CD8-positive, alpha-beta memory T cell (primary cell): ENCODE measurements at regions not wholly inside any gene's neighbourhood (a gene's known extent, or its start where the extent isn't known, plus 50 kb on each side); places are given as distances from the start of the nearest gene placed in this dataset.

ENCODE experiments used
- CTCF ChIA-PET: fragments of 350-600 bp; sonication (Branson Sonifier 250); formaldehyde crosslinking; loops from one replicate; lab custom pipeline; 2021; ENCODE audit warnings: antibody characterized with exemption; lab: Charles Lee
- POLR2A ChIA-PET: fragments of 350-600 bp; sonication (Branson Sonifier 250); formaldehyde crosslinking; loops from one replicate; lab custom pipeline; 2021; ENCODE audit warnings: antibody characterized with exemption; lab: Charles Lee
- DNase-seq, 5 donors: peaks; one replicate each; pipeline versions ENCODE4 v3.0.0 to v3.0.0-alpha.2; 2020 to 2022; ENCODE audit warnings: mixed read lengths in 1 of 5
- H3K27ac ChIP-seq: one replicate; pipeline ENCODE4 v1.7.0; 2013; ENCODE audit warnings: low read depth, mild to moderate bottlenecking, low read length, moderate library complexity
- H3K27me3 ChIP-seq: 2 replicates; pipeline ENCODE4 v1.7.0; 2013; ENCODE audit warnings: low read length, mild to moderate bottlenecking; ENCODE audit not compliant: insufficient read depth, poor library complexity, severe bottlenecking
- H3K36me3 ChIP-seq: 2 replicates; pipeline ENCODE4 v1.7.0; 2013; ENCODE audit warnings: mild to moderate bottlenecking, low read length, moderate library complexity; ENCODE audit not compliant: insufficient read depth
- H3K4me1 ChIP-seq: 2 replicates; pipeline ENCODE4 v1.7.0; 2013; ENCODE audit warnings: mild to moderate bottlenecking, low read length, moderate library complexity; ENCODE audit not compliant: insufficient read depth
- H3K4me3 ChIP-seq: 2 replicates; pipeline ENCODE4 v1.7.0; 2013; ENCODE audit warnings: mild to moderate bottlenecking, low read length
- H3K9me3 ChIP-seq: 2 replicates; pipeline ENCODE4 v1.7.0; 2013; ENCODE audit warnings: mild to moderate bottlenecking, low read length
- H3K27ac Mint-ChIP-seq, 8 donors: one replicate each; pipeline ENCODE4 v1.8.0; 2020 to 2021; ENCODE audit warnings: mixed read lengths in 8 of 8, mild to moderate bottlenecking in 6 of 8, inconsistent platforms in 3 of 8, moderate library complexity in 3 of 8
- H3K27me3 Mint-ChIP-seq, 2 donors: one replicate each; pipeline ENCODE4 v1.8.0; 2020 to 2021; ENCODE audit warnings: mixed read lengths in 2 of 2, mild to moderate bottlenecking in 1 of 2, moderate library complexity in 1 of 2
- H3K36me3 Mint-ChIP-seq, 3 donors: one replicate each; pipeline ENCODE4 v1.8.0; 2020 to 2021; ENCODE audit warnings: mixed read lengths in 3 of 3, inconsistent platforms in 1 of 3, mild to moderate bottlenecking in 1 of 3
- H3K4me1 Mint-ChIP-seq, 3 donors: one replicate each; pipeline ENCODE4 v1.8.0; 2020 to 2021; ENCODE audit warnings: mixed read lengths in 3 of 3, inconsistent platforms in 1 of 3, mild to moderate bottlenecking in 1 of 3
- H3K4me3 Mint-ChIP-seq, 7 donors: one replicate each; pipeline ENCODE4 v1.8.0; 2020 to 2021; ENCODE audit warnings: mixed read lengths in 7 of 7, mild to moderate bottlenecking in 6 of 7, moderate library complexity in 4 of 7, inconsistent platforms in 2 of 7
- H3K9me3 Mint-ChIP-seq, 5 donors: one replicate each; pipeline ENCODE4 v1.8.0; 2020 to 2022; ENCODE audit warnings: mixed read lengths in 5 of 5, mild to moderate bottlenecking in 3 of 5, moderate library complexity in 2 of 5, inconsistent platforms in 1 of 5

GRCh38 chr5:158519433-158520021 is 580.2 kb downstream of the EBF1 start:
- no peaks in the 10 kb centered on the region for H3K4me1 Mint-ChIP-seq
- CTCF ChIA-PET: no interaction called here
- Histone ChIP-seq H3K27ac (no peak overlapping the region), H3K4me1 (no peaks in the 10 kb centered on the region), H3K27me3 (no peaks in the 10 kb centered on the region), H3K36me3 (no peaks in the 10 kb centered on the region), H3K9me3 (no peaks in the 10 kb centered on the region), H3K4me3 (no peak overlapping the region)
- H3K9me3 Mint-ChIP-seq: no peaks in the 10 kb centered on the region
- no peaks in the 10 kb centered on the region for H3K36me3 Mint-ChIP-seq
- DNase-seq: no peak
- H3K27ac Mint-ChIP-seq: no peak overlapping the region
- H3K27me3 Mint-ChIP-seq: peaks cover 0 to 4% of the 10 kb centered on the region in 2 donors
- no peak overlapping the region for H3K4me3 Mint-ChIP-seq
- POLR2A ChIA-PET: no interaction called here

- H3K4me3 ChIP-seq: no peak overlapping the region
- ChIA-PET POLR2A (no interaction called here), CTCF (no interaction called here)
- H3K4me3 Mint-ChIP-seq: no peak overlapping the region
- H3K4me1 Mint-ChIP-seq: peaks cover 0 to 12% (median 3%) of the 10 kb centered on the region in 3 donors
- no peaks in the 10 kb centered on the region for H3K27me3 ChIP-seq
- no peaks in the 10 kb centered on the region for H3K9me3 Mint-ChIP-seq
- H3K4me1 ChIP-seq: peaks cover 21% of the 10 kb centered on the region
- no peak overlapping the region for H3K27ac Mint-ChIP-seq
- no peaks in the 10 kb centered on the region for H3K36me3 ChIP-seq
- DNase-seq: no peak
- H3K9me3 ChIP-seq: no peaks in the 10 kb centered on the region
- no peaks in the 10 kb centered on the region for H3K36me3 Mint-ChIP-seq
- H3K27me3 Mint-ChIP-seq: peaks cover 0 to 1% of the 10 kb centered on the region in 2 donors
- H3K27ac ChIP-seq: no peak overlapping the region
Measured at GRCh38 chr5:158516521-158516920, 583.2 kb downstream of the EBF1 start.

- peaks cover 0 to 1% (median 0%) of the 10 kb centered on the region in 5 donors for H3K9me3 Mint-ChIP-seq
- Histone ChIP-seq H3K27me3 (no peaks in the 10 kb centered on the region), H3K36me3 (no peaks in the 10 kb centered on the region), H3K4me1 (peaks cover 21% of the 10 kb centered on the region), H3K27ac (no peak overlapping the region), H3K9me3 (no peaks in the 10 kb centered on the region), H3K4me3 (no peak overlapping the region)
- no peaks in the 10 kb centered on the region for H3K36me3 Mint-ChIP-seq
- no peak overlapping the region for H3K4me3 Mint-ChIP-seq
- DNase-seq: no peak
- ChIA-PET CTCF (no interaction called here), POLR2A (no interaction called here)
- H3K27ac Mint-ChIP-seq: no peak overlapping the region
- H3K4me1 Mint-ChIP-seq: peaks cover 0 to 12% (median 3%) of the 10 kb centered on the region in 3 donors
- peaks cover 0 to 3% of the 10 kb centered on the region in 2 donors for H3K27me3 Mint-ChIP-seq
Measured at GRCh38 chr5:158514986-158515359, 584.7 kb downstream of the EBF1 start.

DNA sequence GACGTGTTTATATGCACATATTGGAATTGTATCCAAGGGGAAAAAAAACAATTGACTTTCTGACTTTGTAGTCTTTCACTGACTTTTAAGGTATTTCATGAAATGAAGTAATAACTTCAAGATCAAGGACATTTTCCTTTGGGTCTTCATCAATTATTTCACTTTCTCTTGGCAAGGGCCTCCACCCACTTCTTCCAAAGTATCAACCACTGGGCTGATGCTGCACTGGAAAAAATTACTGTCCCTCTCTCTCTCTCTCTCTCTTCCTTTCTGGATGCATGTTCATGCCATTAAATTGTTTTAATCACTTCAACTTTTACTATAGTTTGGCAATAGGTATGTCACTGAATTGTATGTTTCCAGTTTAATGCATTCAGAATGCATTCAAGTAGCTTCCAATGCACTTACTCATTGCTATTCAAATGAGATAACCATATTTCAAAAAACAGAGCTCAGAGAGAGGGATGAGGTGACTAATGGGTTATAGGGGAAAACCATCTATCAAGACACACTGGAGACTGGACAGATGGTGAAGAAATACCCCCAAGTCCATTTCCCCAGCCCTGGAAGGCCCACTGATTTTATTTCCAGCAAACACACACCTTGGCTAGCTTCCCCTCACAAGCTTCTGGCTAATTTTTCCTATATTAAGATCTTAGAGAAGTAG is 585.3 kb downstream of the EBF1 start:
- H3K27me3 ChIP-seq: no peaks in the 10 kb centered on the region
- H3K9me3 Mint-ChIP-seq: peaks cover 0 to 1% (median 0%) of the 10 kb centered on the region in 5 donors
- peaks cover 0 to 12% (median 3%) of the 10 kb centered on the region in 3 donors for H3K4me1 Mint-ChIP-seq
- no peak overlapping the region for H3K4me3 Mint-ChIP-seq
- peaks cover 0 to 3% of the 10 kb centered on the region in 2 donors for H3K27me3 Mint-ChIP-seq
- no peaks in the 10 kb centered on the region for H3K9me3 ChIP-seq
- no peak overlapping the region for H3K4me3 ChIP-seq
- no peak overlapping the region for H3K27ac Mint-ChIP-seq
- ChIA-PET POLR2A (no interaction called here), CTCF (no interaction called here)
- DNase-seq: no peak
- no peaks in the 10 kb centered on the region for H3K36me3 Mint-ChIP-seq
- H3K27ac ChIP-seq: no peak overlapping the region
- H3K36me3 ChIP-seq: no peaks in the 10 kb centered on the region
- H3K4me1 ChIP-seq: peaks cover 21% of the 10 kb centered on the region

DNA sequence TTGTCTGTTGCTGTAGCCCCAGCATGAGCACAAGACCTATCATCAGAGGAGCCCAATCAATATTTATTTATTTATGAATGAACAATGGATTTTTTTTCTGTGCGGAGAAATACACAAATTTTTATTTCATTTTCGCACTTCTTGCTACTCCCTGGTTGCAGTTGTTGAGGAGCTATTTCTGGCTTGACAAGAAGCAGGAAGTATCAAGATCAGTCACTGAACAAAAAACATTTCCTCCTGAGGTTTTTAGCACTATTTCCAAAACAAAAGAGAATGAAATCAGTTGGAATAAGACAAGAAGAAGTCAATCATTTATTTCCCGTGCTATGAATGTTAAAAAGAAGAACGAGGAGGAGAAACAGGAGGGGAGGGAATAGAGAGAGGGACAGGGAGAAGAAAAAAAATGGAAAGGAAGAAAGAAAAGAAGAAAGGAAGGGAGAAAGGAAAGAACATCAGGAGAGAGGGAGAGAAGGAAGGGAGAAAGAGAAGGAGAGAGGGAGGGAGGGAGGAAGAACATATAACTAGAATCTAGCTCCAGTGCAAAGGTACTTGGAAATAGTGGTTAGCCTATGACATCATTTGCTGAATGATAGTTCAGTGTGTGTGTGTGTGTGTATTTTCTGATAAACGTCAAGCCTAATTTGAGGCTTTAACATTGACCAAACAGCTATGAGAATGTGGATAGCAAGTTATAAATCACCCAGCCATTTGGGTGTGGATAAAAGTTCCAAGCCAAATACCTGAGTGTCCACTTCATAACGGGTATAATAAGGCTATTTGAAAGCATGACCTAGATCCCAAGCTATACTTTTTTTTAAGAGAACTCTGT is 586.0 kb downstream of the EBF1 start:
- H3K27me3 ChIP-seq: no peaks in the 10 kb centered on the region
- Mint-ChIP-seq H3K27ac (no peak overlapping the region), H3K9me3 (peaks cover 0 to 1% (median 0%) of the 10 kb centered on the region in 5 donors), H3K4me1 (peaks cover 0 to 12% (median 3%) of the 10 kb centered on the region in 3 donors), H3K36me3 (no peaks in the 10 kb centered on the region), H3K4me3 (no peak overlapping the region), H3K27me3 (peaks cover 0 to 3% of the 10 kb centered on the region in 2 donors)
- no peak overlapping the region for H3K27ac ChIP-seq
- H3K9me3 ChIP-seq: no peaks in the 10 kb centered on the region
- ChIA-PET CTCF (no interaction called here), POLR2A (no interaction called here)
- no peaks in the 10 kb centered on the region for H3K36me3 ChIP-seq
- H3K4me1 ChIP-seq: peaks cover 21% of the 10 kb centered on the region
- H3K4me3 ChIP-seq: no peak overlapping the region
- no peak for DNase-seq

DNA sequence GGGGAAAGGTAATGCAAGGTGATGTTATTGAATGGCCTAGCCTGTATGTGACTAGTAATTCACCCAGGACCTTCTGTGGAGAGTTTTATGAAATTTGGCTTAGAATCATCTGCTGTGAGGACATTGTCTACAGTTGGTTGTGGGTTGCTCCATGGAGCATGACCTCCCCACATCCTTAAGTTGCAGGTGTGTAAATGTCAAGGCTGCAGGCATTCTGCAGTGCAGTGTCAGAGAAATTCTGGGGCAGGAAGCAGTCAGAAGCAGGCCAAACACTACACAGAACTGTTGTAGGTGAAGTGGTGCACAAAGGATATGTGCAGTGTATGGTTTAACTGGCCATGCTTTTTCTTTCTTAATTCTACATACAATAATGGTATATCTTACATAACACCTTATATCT is 588.3 kb downstream of the EBF1 start:
- ChIA-PET POLR2A (no interaction called here), CTCF (no interaction called here)
- Histone ChIP-seq H3K9me3 (no peaks in the 10 kb centered on the region), H3K27ac (no peak overlapping the region), H3K4me1 (peaks cover 21% of the 10 kb centered on the region), H3K36me3 (no peaks in the 10 kb centered on the region), H3K4me3 (no peak overlapping the region), H3K27me3 (no peaks in the 10 kb centered on the region)
- H3K4me1 Mint-ChIP-seq: peaks cover 0 to 12% (median 3%) of the 10 kb centered on the region in 3 donors
- peaks cover 0 to 10% (median 4%) of the 10 kb centered on the region in 5 donors for H3K9me3 Mint-ChIP-seq
- no peak for DNase-seq
- no peaks in the 10 kb centered on the region for H3K36me3 Mint-ChIP-seq
- no peak overlapping the region for H3K27ac Mint-ChIP-seq
- H3K27me3 Mint-ChIP-seq: peaks cover 0 to 3% of the 10 kb centered on the region in 2 donors
- H3K4me3 Mint-ChIP-seq: no peak overlapping the region

DNA sequence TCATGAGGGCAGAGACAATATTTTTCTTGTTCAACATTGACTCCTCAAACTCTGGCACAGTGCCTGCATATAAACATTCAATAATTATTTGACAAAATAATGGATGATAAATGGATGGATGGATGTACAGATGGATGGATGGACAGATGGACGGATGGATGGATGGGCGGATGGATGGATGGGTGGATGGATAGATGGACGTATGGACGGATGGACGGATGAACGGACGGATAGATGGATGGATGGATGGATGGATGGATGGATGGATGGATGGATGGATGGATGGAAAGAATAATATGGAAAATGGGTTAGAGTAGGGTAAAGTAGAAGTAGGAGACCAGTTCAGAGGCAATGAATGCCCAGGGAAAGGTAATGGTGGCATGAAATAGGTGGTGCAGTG is 589.2 kb downstream of the EBF1 start:
- Mint-ChIP-seq H3K9me3 (peaks cover 3 to 20% (median 12%) of the 10 kb centered on the region in 5 donors), H3K36me3 (no peaks in the 10 kb centered on the region), H3K27ac (no peak overlapping the region), H3K27me3 (peaks cover 0 to 3% of the 10 kb centered on the region in 2 donors), H3K4me3 (no peak overlapping the region), H3K4me1 (peaks cover 0 to 12% (median 3%) of the 10 kb centered on the region in 3 donors)
- H3K4me3 ChIP-seq: no peak overlapping the region
- POLR2A ChIA-PET: no interaction called here
- no peaks in the 10 kb centered on the region for H3K36me3 ChIP-seq
- CTCF ChIA-PET: no interaction called here
- no peaks in the 10 kb centered on the region for H3K27me3 ChIP-seq
- no peak overlapping the region for H3K27ac ChIP-seq
- no peaks in the 10 kb centered on the region for H3K9me3 ChIP-seq
- no peak for DNase-seq
- peaks cover 21% of the 10 kb centered on the region for H3K4me1 ChIP-seq

DNA sequence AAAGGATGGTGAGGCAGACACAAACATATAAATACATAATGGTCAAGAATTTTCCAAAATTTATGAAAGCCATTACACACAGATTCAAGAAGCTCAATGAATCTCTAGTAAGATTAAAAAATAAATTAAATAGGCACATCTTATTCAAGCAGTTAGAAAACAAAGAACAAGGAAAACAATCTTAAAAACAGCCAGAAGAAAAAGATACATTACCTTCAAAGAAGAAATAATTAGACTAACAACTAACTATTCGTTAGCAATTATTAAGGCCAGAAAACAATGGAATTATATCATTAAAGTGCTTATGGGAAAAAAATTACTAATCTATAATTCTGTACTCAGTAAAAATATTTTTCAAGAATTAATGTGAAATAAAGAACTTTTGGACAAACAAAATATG is 593.1 kb downstream of the EBF1 start:
- Mint-ChIP-seq H3K4me3 (no peak overlapping the region), H3K9me3 (peaks cover 3 to 27% (median 18%) of the 10 kb centered on the region in 5 donors), H3K27me3 (peaks cover 0 to 3% of the 10 kb centered on the region in 2 donors), H3K27ac (no peak overlapping the region), H3K36me3 (no peaks in the 10 kb centered on the region), H3K4me1 (no peaks in the 10 kb centered on the region)
- H3K4me1 ChIP-seq: peaks cover under 1% of the 10 kb centered on the region
- no peak overlapping the region for H3K4me3 ChIP-seq
- no peaks in the 10 kb centered on the region for H3K36me3 ChIP-seq
- CTCF ChIA-PET: no interaction called here
- H3K27me3 ChIP-seq: no peaks in the 10 kb centered on the region
- H3K9me3 ChIP-seq: no peaks in the 10 kb centered on the region
- no peak for DNase-seq
- H3K27ac ChIP-seq: no peak overlapping the region
- POLR2A ChIA-PET: no interaction called here
